ENCODE measurements at regions not wholly inside any gene's neighbourhood (a gene's known extent, or its start where the extent isn't known, plus 50 kb on each side); places are given as distances from the start of the nearest gene placed in this dataset.

DNA sequence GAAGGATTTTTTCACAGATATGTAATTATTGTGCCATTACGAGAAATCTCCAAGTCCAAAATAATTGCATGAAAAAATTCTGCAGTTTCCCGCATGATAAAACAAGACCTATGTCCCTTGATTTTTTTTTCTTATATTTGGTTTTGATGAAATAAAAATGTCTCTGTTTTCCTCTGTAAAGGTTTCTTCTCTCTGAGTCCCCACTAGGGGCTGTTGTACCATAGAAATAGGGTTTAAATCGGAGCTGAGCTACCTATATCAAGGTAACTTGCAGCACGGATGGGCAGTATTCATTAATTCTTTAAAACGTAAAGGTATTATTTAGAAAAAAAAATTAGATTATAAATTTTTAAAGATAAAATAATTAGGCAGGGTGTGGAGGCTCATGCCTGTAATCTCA, 66.6 kb upstream of the IGF1R start:
- TF ChIP-seq, protein P1, sequence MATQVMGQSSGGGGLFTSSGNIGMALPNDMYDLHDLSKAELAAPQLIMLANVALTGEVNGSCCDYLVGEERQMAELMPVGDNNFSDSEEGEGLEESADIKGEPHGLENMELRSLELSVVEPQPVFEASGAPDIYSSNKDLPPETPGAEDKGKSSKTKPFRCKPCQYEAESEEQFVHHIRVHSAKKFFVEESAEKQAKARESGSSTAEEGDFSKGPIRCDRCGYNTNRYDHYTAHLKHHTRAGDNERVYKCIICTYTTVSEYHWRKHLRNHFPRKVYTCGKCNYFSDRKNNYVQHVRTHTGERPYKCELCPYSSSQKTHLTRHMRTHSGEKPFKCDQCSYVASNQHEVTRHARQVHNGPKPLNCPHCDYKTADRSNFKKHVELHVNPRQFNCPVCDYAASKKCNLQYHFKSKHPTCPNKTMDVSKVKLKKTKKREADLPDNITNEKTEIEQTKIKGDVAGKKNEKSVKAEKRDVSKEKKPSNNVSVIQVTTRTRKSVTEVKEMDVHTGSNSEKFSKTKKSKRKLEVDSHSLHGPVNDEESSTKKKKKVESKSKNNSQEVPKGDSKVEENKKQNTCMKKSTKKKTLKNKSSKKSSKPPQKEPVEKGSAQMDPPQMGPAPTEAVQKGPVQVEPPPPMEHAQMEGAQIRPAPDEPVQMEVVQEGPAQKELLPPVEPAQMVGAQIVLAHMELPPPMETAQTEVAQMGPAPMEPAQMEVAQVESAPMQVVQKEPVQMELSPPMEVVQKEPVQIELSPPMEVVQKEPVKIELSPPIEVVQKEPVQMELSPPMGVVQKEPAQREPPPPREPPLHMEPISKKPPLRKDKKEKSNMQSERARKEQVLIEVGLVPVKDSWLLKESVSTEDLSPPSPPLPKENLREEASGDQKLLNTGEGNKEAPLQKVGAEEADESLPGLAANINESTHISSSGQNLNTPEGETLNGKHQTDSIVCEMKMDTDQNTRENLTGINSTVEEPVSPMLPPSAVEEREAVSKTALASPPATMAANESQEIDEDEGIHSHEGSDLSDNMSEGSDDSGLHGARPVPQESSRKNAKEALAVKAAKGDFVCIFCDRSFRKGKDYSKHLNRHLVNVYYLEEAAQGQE (IDR thresholded peaks at IDR 0.05; ENCODE audit: insufficient read depth in 1 of 2, low read depth in 2 of 2, low read length in 2 of 2) = no peak
- TF ChIP-seq POLR2AphosphoS5 (IDR thresholded peaks at IDR 0.05; ENCODE audit: low read depth, low read length) = no peak
- no peak for TF ChIP-seq TAF1 (IDR thresholded peaks at IDR 0.05; ENCODE audit: borderline replicate concordance, insufficient read depth, low read length)
- TF ChIP-seq SIN3A (IDR thresholded peaks at IDR 0.05; ENCODE audit: borderline replicate concordance, insufficient read depth, low read length) = no peak

All from PFSK-1 (cell line).